GM18861 (cell line): ENCODE measurements at regions not wholly inside any gene's neighbourhood (a gene's known extent, or its start where the extent isn't known, plus 50 kb on each side); places are given as distances from the start of the nearest gene placed in this dataset.
A peak's percentile ranks its signal among the peaks of the same experiment; 100 is the strongest.

ENCODE experiments used
- ATAC-seq: cut with Tn5 transposase; IDR thresholded peaks from one replicate; pipeline ENCODE4 v1.9.1; 2021; ENCODE audit not compliant: unreplicated experiment

- ATAC-seq, result no peak
These were observed 161.6 kb upstream of the BDNF start for GRCh38 chr11:27861706-27862430.

- ATAC-seq, result no peak
These were observed 160.6 kb upstream of the BDNF start for GRCh38 chr11:27860811-27861210.

DNA sequence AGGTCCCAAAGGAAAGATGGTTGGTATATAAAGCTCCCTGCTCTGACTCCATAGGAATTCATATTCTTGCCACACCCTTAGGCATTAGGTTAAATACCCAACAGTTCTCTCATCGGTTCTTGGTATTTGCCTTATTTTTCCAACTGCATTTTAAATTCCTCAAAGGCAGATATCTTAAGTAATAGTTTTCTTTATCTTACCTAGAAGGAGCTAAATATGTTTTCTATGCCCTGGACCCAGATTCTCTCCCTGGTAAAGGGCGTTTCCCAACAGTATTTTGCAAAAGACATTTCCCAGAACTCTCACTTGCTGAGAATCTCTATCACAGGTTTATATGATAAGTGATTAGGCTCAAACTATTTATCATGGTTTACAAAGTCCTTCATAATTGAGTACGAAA lies 158.6 kb upstream of the BDNF start:
- no peak for ATAC-seq

DNA sequence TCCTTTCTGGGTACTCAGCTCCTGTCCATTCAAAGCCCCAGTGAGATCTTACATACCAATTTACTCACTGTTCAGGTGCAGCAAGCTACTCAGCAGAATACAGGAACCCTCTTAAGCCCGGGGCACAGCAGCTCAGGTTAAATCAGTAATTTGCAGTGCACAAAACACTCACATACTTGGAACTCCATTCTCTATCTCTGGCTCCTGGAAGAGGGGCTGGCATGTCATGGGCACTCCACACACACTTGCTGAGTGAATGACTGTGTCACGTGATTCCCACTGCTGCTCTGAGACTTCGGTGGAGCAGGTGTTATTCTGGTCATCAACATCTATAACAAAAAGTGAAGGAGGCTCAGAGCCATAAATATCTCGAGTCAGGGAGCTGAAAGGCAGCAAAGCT lies 157.3 kb upstream of the BDNF start:
- peak; percentile 12 for ATAC-seq

DNA sequence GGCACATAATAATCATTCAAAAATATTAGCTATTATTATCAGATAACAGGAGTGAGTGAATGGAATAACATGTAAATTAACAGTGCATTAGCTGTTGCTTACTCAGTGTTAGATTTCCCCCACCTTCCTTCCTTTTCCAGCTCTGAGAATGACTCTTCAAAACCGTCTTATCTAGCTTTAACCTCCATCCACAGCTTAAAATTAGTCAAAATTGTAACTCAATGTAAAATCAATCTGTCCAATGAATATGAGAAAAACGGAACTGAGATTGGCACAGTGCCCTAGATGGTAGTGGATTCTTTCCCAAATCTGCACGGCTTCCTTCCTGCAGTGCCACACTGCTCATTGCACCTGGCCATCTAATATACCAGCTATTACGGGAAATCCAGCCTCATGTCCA lies 156.8 kb upstream of the BDNF start:
- peak; percentile 85 for ATAC-seq

DNA sequence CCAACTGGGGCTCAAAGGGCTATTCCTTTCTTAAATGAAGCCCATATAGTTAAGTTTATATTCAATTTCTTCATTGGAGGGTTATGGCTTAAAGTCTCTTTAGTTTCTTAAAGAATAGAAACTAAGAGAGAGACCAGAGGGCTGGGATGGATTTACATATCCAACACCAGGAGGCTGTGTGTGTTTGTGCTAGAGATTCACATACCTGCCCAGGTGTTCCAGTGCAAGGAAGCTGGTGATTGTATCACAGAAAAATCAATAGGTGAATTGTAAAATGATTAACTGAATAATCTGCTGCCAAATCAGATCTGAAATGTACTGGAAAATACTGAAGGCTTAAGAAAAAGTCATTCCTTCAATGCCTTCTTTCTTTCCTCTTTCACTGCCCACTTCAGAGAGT lies 148.2 kb upstream of the BDNF start:
- ATAC-seq, result no peak

DNA sequence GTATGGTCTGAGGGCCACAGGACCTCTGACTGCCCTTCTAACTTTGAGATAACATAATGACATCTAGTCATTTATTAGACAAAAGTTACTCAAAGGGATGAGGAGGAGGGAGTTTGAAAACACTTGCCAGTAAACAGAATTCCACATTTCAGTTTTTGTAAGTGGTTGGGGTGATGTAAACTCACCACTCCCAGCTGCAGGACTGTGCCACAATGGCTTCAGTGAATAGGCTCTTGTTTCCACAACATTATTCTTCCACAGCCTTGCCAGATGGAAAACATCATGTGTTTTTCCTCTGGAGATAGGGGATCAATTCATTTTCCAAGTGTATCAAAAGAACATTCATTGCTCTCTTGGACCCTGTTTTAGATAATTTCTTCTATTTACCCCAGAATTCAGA lies 147.2 kb upstream of the BDNF start:
- no peak for ATAC-seq

- ATAC-seq, result no peak
These were observed 142.0 kb upstream of the BDNF start for GRCh38 chr11:27842290-27842689.

DNA sequence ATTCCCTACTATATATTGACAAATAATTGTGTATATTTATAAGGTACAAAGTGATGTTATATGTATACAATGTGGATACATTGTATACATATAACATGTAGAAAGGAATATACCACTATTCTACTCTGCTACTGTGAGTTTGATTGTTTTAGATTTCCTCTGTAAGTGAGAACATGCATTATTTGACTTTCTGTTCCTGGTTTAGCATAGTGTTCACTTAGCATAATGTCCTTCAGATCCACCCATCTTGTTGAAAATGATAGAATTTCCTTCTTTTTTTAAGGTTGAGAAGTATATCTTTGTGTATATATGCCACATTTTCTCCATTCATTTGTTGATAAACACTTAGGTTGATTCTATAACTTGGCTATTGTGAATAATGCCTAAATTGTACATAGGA lies 140.8 kb upstream of the BDNF start:
- no peak for ATAC-seq

DNA sequence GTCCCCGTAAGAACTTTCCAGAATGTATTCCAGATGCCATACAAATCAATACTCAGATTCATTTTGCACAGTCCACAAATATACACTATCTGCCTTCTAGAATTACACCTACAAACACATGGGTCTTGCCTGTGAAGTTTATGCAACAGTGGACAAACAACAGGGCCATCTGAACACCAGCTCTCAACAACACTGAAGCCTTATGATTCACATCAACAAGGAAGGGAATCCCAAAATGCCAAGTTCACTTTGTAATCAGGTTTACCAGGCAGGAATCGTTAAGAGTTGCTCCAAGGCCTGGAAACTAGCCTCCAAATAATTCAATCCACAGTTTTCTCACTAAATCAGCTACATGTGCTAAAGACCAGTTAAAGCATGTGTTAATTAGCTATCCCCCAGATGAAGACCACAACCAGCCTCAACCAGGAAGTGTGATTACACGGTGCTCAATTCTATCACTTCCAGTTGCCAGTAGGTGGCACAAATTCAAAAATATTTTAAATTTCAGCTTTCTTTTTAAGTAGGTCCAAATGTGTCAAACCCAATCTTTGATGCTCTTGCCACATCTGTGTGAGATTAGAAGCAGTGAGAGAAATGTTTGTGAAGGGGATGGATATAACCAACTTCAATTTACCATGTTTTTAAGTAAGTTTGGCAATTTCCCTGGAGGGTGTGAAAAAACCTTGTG lies 139.1 kb upstream of the BDNF start:
- no peak for ATAC-seq

DNA sequence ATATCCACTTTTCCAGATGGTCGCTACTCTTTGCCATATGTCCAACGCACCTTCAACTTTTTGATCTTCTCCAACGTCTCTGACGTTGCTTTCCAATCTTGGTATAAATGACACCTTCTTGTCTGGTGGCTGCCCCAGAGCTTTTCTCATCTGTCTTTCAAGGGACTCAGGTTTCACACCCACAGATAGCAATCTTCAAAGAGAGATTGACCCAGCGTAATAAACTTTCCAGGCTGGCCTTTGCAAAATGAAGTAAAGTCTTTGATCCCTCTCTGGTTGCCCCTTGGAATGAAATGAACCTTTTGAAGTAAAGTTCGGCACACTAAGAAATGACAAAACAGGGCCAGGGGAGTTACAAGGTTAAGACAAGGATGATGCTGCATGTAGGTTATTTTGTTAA lies 138.4 kb upstream of the BDNF start:
- ATAC-seq, result no peak

- ATAC-seq, result peak; percentile 90
These were observed 137.8 kb upstream of the BDNF start for GRCh38 chr11:27837895-27838563.

- no peak for ATAC-seq
These were observed 130.0 kb upstream of the BDNF start for GRCh38 chr11:27830206-27830605.

GRCh38 chr11:27820249-27820648 lies 120.0 kb upstream of the BDNF start:
- no peak for ATAC-seq

DNA sequence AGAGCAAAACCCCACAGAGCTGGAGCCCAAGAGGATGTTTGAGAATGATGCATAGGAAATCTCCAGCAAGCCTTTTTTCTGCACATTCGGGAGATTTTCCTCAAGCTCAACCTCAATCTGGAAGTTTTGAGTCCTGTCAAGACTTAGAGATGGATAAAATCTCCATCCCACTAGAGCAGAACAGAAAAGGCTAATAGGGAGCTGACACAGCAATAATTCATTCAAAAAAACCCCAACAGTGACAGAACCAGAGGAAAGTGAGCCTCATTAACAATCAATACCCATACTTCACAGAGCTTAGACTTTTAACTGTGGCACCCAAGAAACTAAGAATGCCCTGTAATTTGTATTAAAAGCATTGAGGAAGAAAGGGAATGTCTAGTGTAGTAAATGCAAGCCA lies 115.9 kb upstream of the BDNF start:
- no peak for ATAC-seq

GRCh38 chr11:27812341-27812740 lies 112.1 kb upstream of the BDNF start:
- ATAC-seq, result no peak

GRCh38 chr11:27807596-27807995 lies 107.3 kb upstream of the BDNF start:
- ATAC-seq, result no peak

DNA sequence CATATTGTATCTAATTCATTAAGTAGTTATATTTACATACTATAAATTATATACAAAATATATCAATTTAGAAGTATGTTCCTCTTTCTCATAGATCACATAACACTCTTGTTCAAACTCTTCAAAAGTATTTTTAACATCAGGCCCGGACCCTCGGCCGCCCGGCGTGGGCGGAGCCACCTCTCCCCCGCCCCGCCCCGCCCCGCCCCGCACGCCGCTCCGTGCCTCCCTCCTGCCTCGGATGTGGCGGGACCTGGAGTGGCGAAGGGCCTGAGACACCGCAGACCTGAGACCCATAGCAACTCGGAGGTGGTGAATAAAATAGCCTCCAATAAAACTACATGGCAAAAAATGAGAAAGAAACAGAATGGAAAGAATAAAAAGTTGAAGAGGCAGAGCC lies 105.9 kb upstream of the BDNF start:
- ATAC-seq, result no peak

DNA sequence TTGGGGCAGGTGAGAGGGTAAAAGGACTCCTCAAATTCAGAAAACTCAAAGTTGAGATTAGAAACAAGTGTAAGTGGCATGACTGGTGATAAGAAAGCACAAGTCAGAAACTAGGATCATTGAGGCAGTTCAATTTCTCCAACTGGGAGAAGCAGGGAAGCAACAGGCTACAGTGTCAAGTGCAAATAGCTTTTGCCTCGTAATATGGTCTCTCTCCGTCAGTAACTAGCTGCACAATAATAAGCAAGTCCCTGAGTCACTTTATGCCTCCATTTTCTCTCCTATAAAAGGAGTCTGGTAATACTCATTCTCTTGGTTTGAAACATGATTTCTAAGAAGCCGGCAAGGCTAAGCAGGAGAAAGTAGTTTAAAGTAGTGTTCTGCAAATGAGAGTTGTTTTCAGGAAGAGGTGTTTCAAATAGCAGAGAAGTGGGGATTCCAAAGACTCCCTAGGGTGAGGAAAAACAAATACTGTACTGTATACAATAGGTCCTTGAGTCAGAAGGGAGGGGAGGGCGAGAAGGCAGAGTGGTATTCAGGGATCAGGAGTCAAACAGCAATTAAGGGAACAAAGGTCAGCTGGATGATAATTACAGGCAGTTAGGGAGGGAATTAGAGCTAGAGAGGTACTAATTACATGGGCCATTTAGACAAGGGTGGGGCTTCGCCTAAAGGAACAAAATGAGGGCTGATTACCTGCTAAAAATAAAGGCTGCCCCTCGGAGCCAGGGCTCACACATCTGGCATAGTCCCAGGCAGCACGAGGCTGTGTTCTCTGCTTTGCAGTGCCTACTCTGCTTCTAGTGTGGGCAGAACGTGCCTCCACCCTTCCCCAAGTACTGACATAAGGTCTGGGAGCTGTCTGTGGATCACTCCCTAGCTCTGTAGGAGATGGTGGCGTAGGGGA lies 96.0 kb upstream of the BDNF start:
- no peak for ATAC-seq

DNA sequence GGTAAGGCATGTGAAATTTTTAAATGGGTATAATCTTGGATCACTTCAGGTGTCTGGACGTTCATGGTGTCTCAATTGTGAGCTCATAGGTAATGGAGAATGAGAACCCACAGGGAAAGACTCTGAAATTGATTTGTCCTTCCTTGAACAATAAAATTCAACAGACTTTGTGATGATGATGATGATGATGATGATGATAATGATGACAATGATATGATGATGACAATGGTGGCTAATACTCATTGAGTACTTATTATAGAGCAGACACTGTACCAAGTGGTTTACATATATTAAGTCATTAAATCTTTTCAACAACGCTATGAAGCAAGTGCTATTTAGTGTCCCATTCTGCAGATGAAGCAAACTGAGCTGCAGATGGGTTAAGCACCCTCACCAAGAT lies 86.6 kb upstream of the BDNF start:
- ATAC-seq, result no peak

- no peak for ATAC-seq
These were observed 86.1 kb upstream of the BDNF start for GRCh38 chr11:27786331-27786730.
